ENCODE measurements at regions not wholly inside any gene's neighbourhood (a gene's known extent, or its start where the extent isn't known, plus 50 kb on each side); places are given as distances from the start of the nearest gene placed in this dataset.

GRCh38 chr2:125667630-125668029, 988.3 kb upstream of the GYPC start:
- TF ChIP-seq IRF1 (CRISPR knock-in tag; IDR thresholded peaks at IDR 0.05) (no peak), TEAD4 (CRISPR knock-in tag; IDR thresholded peaks at IDR 0.05) (no peak), CBFB (CRISPR knock-in tag; IDR thresholded peaks at IDR 0.05; ENCODE audit: low read depth) (no peak), ZBTB21 (CRISPR knock-in tag; IDR thresholded peaks at IDR 0.05; ENCODE audit: borderline replicate concordance) (no peak), FOXJ3 (CRISPR knock-in tag; IDR thresholded peaks at IDR 0.05; ENCODE audit: borderline replicate concordance) (no peak), PRDM15 (CRISPR knock-in tag; IDR thresholded peaks at IDR 0.05) (no peak), NR3C1 (CRISPR knock-in tag; conservative IDR thresholded peaks at IDR 0.05; ENCODE audit: low read depth) (no peak), ZNF232 (CRISPR knock-in tag; IDR thresholded peaks at IDR 0.05) (no peak), CREB1 (CRISPR knock-in tag; IDR thresholded peaks at IDR 0.05) (no peak), ATF1 (CRISPR knock-in tag; IDR thresholded peaks at IDR 0.05) (no peak)
- TF ChIP-seq, protein P1, sequence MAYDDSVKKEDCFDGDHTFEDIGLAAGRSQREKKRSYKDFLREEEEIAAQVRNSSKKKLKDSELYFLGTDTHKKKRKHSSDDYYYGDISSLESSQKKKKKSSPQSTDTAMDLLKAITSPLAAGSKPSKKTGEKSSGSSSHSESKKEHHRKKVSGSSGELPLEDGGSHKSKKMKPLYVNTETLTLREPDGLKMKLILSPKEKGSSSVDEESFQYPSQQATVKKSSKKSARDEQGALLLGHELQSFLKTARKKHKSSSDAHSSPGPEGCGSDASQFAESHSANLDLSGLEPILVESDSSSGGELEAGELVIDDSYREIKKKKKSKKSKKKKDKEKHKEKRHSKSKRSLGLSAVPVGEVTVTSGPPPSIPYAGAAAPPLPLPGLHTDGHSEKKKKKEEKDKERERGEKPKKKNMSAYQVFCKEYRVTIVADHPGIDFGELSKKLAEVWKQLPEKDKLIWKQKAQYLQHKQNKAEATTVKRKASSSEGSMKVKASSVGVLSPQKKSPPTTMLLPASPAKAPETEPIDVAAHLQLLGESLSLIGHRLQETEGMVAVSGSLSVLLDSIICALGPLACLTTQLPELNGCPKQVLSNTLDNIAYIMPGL (CRISPR knock-in tag; IDR thresholded peaks at IDR 0.05): no peak
- TF ChIP-seq, protein P2, sequence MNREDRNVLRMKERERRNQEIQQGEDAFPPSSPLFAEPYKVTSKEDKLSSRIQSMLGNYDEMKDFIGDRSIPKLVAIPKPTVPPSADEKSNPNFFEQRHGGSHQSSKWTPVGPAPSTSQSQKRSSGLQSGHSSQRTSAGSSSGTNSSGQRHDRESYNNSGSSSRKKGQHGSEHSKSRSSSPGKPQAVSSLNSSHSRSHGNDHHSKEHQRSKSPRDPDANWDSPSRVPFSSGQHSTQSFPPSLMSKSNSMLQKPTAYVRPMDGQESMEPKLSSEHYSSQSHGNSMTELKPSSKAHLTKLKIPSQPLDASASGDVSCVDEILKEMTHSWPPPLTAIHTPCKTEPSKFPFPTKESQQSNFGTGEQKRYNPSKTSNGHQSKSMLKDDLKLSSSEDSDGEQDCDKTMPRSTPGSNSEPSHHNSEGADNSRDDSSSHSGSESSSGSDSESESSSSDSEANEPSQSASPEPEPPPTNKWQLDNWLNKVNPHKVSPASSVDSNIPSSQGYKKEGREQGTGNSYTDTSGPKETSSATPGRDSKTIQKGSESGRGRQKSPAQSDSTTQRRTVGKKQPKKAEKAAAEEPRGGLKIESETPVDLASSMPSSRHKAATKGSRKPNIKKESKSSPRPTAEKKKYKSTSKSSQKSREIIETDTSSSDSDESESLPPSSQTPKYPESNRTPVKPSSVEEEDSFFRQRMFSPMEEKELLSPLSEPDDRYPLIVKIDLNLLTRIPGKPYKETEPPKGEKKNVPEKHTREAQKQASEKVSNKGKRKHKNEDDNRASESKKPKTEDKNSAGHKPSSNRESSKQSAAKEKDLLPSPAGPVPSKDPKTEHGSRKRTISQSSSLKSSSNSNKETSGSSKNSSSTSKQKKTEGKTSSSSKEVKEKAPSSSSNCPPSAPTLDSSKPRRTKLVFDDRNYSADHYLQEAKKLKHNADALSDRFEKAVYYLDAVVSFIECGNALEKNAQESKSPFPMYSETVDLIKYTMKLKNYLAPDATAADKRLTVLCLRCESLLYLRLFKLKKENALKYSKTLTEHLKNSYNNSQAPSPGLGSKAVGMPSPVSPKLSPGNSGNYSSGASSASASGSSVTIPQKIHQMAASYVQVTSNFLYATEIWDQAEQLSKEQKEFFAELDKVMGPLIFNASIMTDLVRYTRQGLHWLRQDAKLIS (CRISPR knock-in tag; IDR thresholded peaks at IDR 0.05; ENCODE audit: borderline replicate concordance): no peak
- TF ChIP-seq, protein P3, sequence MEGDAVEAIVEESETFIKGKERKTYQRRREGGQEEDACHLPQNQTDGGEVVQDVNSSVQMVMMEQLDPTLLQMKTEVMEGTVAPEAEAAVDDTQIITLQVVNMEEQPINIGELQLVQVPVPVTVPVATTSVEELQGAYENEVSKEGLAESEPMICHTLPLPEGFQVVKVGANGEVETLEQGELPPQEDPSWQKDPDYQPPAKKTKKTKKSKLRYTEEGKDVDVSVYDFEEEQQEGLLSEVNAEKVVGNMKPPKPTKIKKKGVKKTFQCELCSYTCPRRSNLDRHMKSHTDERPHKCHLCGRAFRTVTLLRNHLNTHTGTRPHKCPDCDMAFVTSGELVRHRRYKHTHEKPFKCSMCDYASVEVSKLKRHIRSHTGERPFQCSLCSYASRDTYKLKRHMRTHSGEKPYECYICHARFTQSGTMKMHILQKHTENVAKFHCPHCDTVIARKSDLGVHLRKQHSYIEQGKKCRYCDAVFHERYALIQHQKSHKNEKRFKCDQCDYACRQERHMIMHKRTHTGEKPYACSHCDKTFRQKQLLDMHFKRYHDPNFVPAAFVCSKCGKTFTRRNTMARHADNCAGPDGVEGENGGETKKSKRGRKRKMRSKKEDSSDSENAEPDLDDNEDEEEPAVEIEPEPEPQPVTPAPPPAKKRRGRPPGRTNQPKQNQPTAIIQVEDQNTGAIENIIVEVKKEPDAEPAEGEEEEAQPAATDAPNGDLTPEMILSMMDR (IDR thresholded peaks at IDR 0.05): no peak
- TF ChIP-seq, protein P4, sequence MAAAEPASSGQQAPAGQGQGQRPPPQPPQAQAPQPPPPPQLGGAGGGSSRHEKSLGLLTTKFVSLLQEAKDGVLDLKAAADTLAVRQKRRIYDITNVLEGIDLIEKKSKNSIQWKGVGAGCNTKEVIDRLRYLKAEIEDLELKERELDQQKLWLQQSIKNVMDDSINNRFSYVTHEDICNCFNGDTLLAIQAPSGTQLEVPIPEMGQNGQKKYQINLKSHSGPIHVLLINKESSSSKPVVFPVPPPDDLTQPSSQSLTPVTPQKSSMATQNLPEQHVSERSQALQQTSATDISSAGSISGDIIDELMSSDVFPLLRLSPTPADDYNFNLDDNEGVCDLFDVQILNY (CRISPR knock-in tag; IDR thresholded peaks at IDR 0.05): no peak

Measured in WTC11 (cell line).